ENCODE measurements at regions not wholly inside any gene's neighbourhood (a gene's known extent, or its start where the extent isn't known, plus 50 kb on each side); places are given as distances from the start of the nearest gene placed in this dataset.
A peak's percentile ranks its signal among the peaks of the same experiment; 100 is the strongest.

- Mint-ChIP-seq H3K27me3 (ENCODE audit: low read depth) (peaks cover 7% of the 10 kb centered on the region), H3K9me3 (no peaks in the 10 kb centered on the region), H3K4me3 (no peak overlapping the region), H3K36me3 (ENCODE audit: insufficient read depth in 1 of 3, low read depth in 3 of 3) (no peaks in the 10 kb centered on the region; a peak in 1 of 7 replicates), H3K4me1 (peaks cover 23 to 49% of the 10 kb centered on the region in 2 experiments), H3K27ac (no peak overlapping the region; a peak in 1 of 7 replicates)
- H3K9me3 ChIP-seq (ENCODE audit: control insufficient read depth, low read depth, low read length): no peaks in the 10 kb centered on the region
- H3K4me1 ChIP-seq (ENCODE audit: insufficient read depth, low read length): peaks cover 7% of the 10 kb centered on the region; the same call in 1 of the 2 replicates
- no peak overlapping the region for H2BK12ac ChIP-seq (ENCODE audit: insufficient read length, low read depth, low read length)
- no peak overlapping the region for H2AFZ ChIP-seq (ENCODE audit: low read length)
- H3K4ac ChIP-seq (ENCODE audit: low read depth, low read length): no peak overlapping the region
- H3K14ac ChIP-seq (ENCODE audit: insufficient read depth, low read length): peak overlapping the region; percentile 50; the same call in 1 of the 2 replicates
- H3T11ph ChIP-seq (ENCODE audit: low read length): no peak overlapping the region
- H2BK20ac ChIP-seq (ENCODE audit: low read depth, low read length, poor library complexity, severe bottlenecking): no peak overlapping the region
- H3K27ac ChIP-seq (ENCODE audit: insufficient read length, low read depth, low read length): no peak overlapping the region
- WGBS (ENCODE audit: extremely low coverage, insufficient read length, low lambda C conversion rate): no CpG with 5 or more reads among the region's 20 CpGs
- H3K18ac ChIP-seq (ENCODE audit: insufficient read length, low read depth, low read length): no peak overlapping the region
- no peak overlapping the region for H2BK15ac ChIP-seq (ENCODE audit: low read depth, low read length)
- no peak overlapping the region for H3K4me2 ChIP-seq (ENCODE audit: insufficient read depth, insufficient read length, low read length)
- no peak overlapping the region for H3K23ac ChIP-seq (ENCODE audit: insufficient read length, low read depth, low read length)
- no peak for TF ChIP-seq CTCF (conservative IDR thresholded peaks at IDR 0.05)
- H3K23me2 ChIP-seq (ENCODE audit: insufficient read length, low read depth, low read length, poor library complexity, severe bottlenecking): no peaks in the 10 kb centered on the region
- H2BK120ac ChIP-seq (ENCODE audit: low read depth, low read length, poor library complexity, severe bottlenecking): no peak overlapping the region
- H3K56ac ChIP-seq (ENCODE audit: insufficient read length, low read depth, low read length): no peak overlapping the region
- no peak overlapping the region for H4K8ac ChIP-seq (replicated peaks; ENCODE audit: insufficient read length, low read depth, low read length)
- H2BK5ac ChIP-seq (ENCODE audit: insufficient read length, low read length): no peak overlapping the region
- no peak overlapping the region for H3K9ac ChIP-seq (ENCODE audit: extremely low read depth, insufficient read length, low read length)
- no peak overlapping the region for H2AK5ac ChIP-seq (ENCODE audit: insufficient read length, low read length)
- H4K20me1 ChIP-seq (ENCODE audit: control insufficient read depth, insufficient read depth, insufficient read length): no peaks in the 10 kb centered on the region
- H3K79me1 ChIP-seq (ENCODE audit: insufficient read depth, low read depth, low read length, poor library complexity, severe bottlenecking): no peaks in the 10 kb centered on the region
- no peaks in the 10 kb centered on the region for H3K27me3 ChIP-seq (ENCODE audit: insufficient read depth, low read length)
- no peak for DNase-seq
- no peak overlapping the region for H4K91ac ChIP-seq (ENCODE audit: insufficient read length, low read depth, low read length)
- H3K79me2 ChIP-seq (ENCODE audit: insufficient read depth, low read length): no peaks in the 10 kb centered on the region
- H4K5ac ChIP-seq (ENCODE audit: insufficient read length, low read depth, low read length): no peak overlapping the region
Observed at GRCh38 chr16:85505794-85506634, 107.1 kb upstream of the GSE1 start.

Measured in H9 (cell line).